ENCODE measurements at regions not wholly inside any gene's neighbourhood (a gene's known extent, or its start where the extent isn't known, plus 50 kb on each side); places are given as distances from the start of the nearest gene placed in this dataset.

DNA sequence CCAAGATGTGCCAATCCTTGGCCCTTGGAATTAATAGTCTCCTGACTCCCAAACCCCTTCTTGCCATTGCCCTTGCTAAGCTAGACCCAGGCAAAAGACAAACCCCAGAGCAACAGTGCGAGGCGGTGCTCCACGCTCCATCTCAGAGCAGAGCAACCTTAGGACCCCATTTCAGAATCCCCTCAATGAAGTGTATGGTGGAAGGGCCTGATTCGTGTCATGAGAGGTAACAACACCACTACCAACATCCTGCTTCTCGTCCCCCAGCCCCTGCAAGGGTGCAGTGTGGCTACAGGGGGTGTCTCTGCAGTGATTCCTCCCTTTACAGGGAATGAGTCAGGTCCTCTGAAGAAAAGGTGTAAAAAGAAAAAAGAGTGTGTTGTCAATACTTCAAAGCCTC is 103.9 kb upstream of the IRF2BP2 start:
- TF ChIP-seq RAD21 (IDR thresholded peaks at IDR 0.05; ENCODE audit: low read depth) = no peak
- TF ChIP-seq CEBPB (IDR thresholded peaks at IDR 0.05) = no peak
